ENCODE measurements at regions not wholly inside any gene's neighbourhood (a gene's known extent, or its start where the extent isn't known, plus 50 kb on each side); places are given as distances from the start of the nearest gene placed in this dataset.

GRCh38 chr15:85993116-85993515 is 86.6 kb upstream of the AGBL1 start:
- Histone ChIP-seq H3K4me3 (ENCODE audit: low read length) (no peak overlapping the region), H3K4me2 (ENCODE audit: low read length) (no peak overlapping the region), H3K27me3 (ENCODE audit: control insufficient read depth, low read length) (no peaks in the 10 kb centered on the region), H3K9me2 (replicated peaks; ENCODE audit: control insufficient read depth, low read length) (no peaks in the 10 kb centered on the region), H3K4me1 (ENCODE audit: control insufficient read depth, low read length) (no peaks in the 10 kb centered on the region), H3K27ac (ENCODE audit: low read depth, low read length) (no peak overlapping the region), H4K20me1 (ENCODE audit: control insufficient read depth, insufficient read depth, low read depth, low read length) (no peaks in the 10 kb centered on the region), H3K79me2 (ENCODE audit: control insufficient read depth, low read length) (no peaks in the 10 kb centered on the region), H3K36me3 (ENCODE audit: control insufficient read depth, low read length) (no peaks in the 10 kb centered on the region), H3F3A (ENCODE audit: control insufficient read depth, insufficient read depth) (no peaks in the 10 kb centered on the region), H3K9me3 (ENCODE audit: control insufficient read depth, insufficient read depth, low read length) (no peaks in the 10 kb centered on the region)
- no peak for TF ChIP-seq EZH2phosphoT487 (IDR thresholded peaks at IDR 0.05; ENCODE audit: borderline replicate concordance, low read length)
- TF ChIP-seq, protein P1, sequence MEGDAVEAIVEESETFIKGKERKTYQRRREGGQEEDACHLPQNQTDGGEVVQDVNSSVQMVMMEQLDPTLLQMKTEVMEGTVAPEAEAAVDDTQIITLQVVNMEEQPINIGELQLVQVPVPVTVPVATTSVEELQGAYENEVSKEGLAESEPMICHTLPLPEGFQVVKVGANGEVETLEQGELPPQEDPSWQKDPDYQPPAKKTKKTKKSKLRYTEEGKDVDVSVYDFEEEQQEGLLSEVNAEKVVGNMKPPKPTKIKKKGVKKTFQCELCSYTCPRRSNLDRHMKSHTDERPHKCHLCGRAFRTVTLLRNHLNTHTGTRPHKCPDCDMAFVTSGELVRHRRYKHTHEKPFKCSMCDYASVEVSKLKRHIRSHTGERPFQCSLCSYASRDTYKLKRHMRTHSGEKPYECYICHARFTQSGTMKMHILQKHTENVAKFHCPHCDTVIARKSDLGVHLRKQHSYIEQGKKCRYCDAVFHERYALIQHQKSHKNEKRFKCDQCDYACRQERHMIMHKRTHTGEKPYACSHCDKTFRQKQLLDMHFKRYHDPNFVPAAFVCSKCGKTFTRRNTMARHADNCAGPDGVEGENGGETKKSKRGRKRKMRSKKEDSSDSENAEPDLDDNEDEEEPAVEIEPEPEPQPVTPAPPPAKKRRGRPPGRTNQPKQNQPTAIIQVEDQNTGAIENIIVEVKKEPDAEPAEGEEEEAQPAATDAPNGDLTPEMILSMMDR (IDR thresholded peaks at IDR 0.05; ENCODE audit: low read depth, low read length, poor library complexity, severe bottlenecking), result no peak

GRCh38 chr15:85997618-85998017 is 82.1 kb upstream of the AGBL1 start:
- Histone ChIP-seq H3K36me3 (ENCODE audit: control insufficient read depth, low read length) (no peaks in the 10 kb centered on the region), H3K27ac (ENCODE audit: low read depth, low read length) (no peak overlapping the region), H3K79me2 (ENCODE audit: control insufficient read depth, low read length) (no peaks in the 10 kb centered on the region), H4K20me1 (ENCODE audit: control insufficient read depth, insufficient read depth, low read depth, low read length) (no peaks in the 10 kb centered on the region), H3K27me3 (ENCODE audit: control insufficient read depth, low read length) (no peaks in the 10 kb centered on the region), H3K9me2 (replicated peaks; ENCODE audit: control insufficient read depth, low read length) (no peaks in the 10 kb centered on the region), H3K4me3 (ENCODE audit: low read length) (no peak overlapping the region), H3K4me1 (ENCODE audit: control insufficient read depth, low read length) (no peaks in the 10 kb centered on the region), H3F3A (ENCODE audit: control insufficient read depth, insufficient read depth) (no peaks in the 10 kb centered on the region), H3K9me3 (ENCODE audit: control insufficient read depth, insufficient read depth, low read length) (no peaks in the 10 kb centered on the region), H3K4me2 (ENCODE audit: low read length) (no peak overlapping the region)
- TF ChIP-seq, protein P1 (IDR thresholded peaks at IDR 0.05; ENCODE audit: low read depth, low read length, poor library complexity, severe bottlenecking), result no peak
- TF ChIP-seq EZH2phosphoT487 (IDR thresholded peaks at IDR 0.05; ENCODE audit: borderline replicate concordance, low read length), result no peak

GRCh38 chr15:85999658-86000057 is 80.0 kb upstream of the AGBL1 start:
- no peaks in the 10 kb centered on the region for H3K9me3 ChIP-seq (ENCODE audit: control insufficient read depth, insufficient read depth, low read length)
- TF ChIP-seq, protein P1 (IDR thresholded peaks at IDR 0.05; ENCODE audit: low read depth, low read length, poor library complexity, severe bottlenecking), result no peak
- no peak for TF ChIP-seq EZH2phosphoT487 (IDR thresholded peaks at IDR 0.05; ENCODE audit: borderline replicate concordance, low read length)
- no peak overlapping the region for H3K27ac ChIP-seq (ENCODE audit: low read depth, low read length)
- H3K9me2 ChIP-seq (replicated peaks; ENCODE audit: control insufficient read depth, low read length), result no peaks in the 10 kb centered on the region
- H3K36me3 ChIP-seq (ENCODE audit: control insufficient read depth, low read length), result no peaks in the 10 kb centered on the region
- H3K4me2 ChIP-seq (ENCODE audit: low read length), result no peak overlapping the region
- H3K79me2 ChIP-seq (ENCODE audit: control insufficient read depth, low read length), result no peaks in the 10 kb centered on the region
- no peaks in the 10 kb centered on the region for H3F3A ChIP-seq (ENCODE audit: control insufficient read depth, insufficient read depth)
- H3K4me3 ChIP-seq (ENCODE audit: low read length), result no peak overlapping the region
- no peaks in the 10 kb centered on the region for H3K27me3 ChIP-seq (ENCODE audit: control insufficient read depth, low read length)
- no peaks in the 10 kb centered on the region for H4K20me1 ChIP-seq (ENCODE audit: control insufficient read depth, insufficient read depth, low read depth, low read length)
- no peaks in the 10 kb centered on the region for H3K4me1 ChIP-seq (ENCODE audit: control insufficient read depth, low read length)

- Histone ChIP-seq H3K79me2 (ENCODE audit: control insufficient read depth, low read length) (no peaks in the 10 kb centered on the region), H3K4me3 (ENCODE audit: low read length) (no peak overlapping the region), H3K36me3 (ENCODE audit: control insufficient read depth, low read length) (no peaks in the 10 kb centered on the region), H4K20me1 (ENCODE audit: control insufficient read depth, insufficient read depth, low read depth, low read length) (no peaks in the 10 kb centered on the region), H3K4me1 (ENCODE audit: control insufficient read depth, low read length) (no peaks in the 10 kb centered on the region), H3K9me2 (replicated peaks; ENCODE audit: control insufficient read depth, low read length) (no peaks in the 10 kb centered on the region), H3F3A (ENCODE audit: control insufficient read depth, insufficient read depth) (no peaks in the 10 kb centered on the region), H3K27me3 (ENCODE audit: control insufficient read depth, low read length) (no peaks in the 10 kb centered on the region), H3K4me2 (ENCODE audit: low read length) (no peak overlapping the region), H3K9me3 (ENCODE audit: control insufficient read depth, insufficient read depth, low read length) (no peaks in the 10 kb centered on the region), H3K27ac (ENCODE audit: low read depth, low read length) (no peak overlapping the region)
- TF ChIP-seq EZH2phosphoT487 (IDR thresholded peaks at IDR 0.05; ENCODE audit: borderline replicate concordance, low read length), result no peak
- TF ChIP-seq, protein P1 (IDR thresholded peaks at IDR 0.05; ENCODE audit: low read depth, low read length, poor library complexity, severe bottlenecking), result no peak
Measured at GRCh38 chr15:86001200-86001599, 78.5 kb upstream of the AGBL1 start.
